ENCODE measurements at regions not wholly inside any gene's neighbourhood (a gene's known extent, or its start where the extent isn't known, plus 50 kb on each side); places are given as distances from the start of the nearest gene placed in this dataset.

DNA sequence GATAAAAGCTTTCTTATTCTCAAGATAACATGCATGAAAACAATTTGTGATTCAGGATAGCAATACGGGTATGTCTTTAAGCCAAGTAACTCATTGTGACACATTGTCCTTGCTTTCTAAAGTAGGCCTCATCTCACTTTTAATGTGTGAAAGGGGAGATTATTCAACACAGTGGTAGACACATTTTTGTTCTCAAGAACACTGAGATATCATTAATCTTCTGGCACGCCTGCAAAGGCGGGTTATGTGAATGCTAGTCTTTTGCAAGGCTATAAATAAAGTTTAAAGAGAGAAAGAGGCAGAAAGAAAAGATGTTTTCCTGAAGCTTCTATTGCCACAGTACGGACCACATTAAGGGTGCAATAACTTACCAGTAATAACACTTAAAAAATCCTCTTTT, 181.8 kb upstream of the MEF2C start:
- TF ChIP-seq, protein P1, sequence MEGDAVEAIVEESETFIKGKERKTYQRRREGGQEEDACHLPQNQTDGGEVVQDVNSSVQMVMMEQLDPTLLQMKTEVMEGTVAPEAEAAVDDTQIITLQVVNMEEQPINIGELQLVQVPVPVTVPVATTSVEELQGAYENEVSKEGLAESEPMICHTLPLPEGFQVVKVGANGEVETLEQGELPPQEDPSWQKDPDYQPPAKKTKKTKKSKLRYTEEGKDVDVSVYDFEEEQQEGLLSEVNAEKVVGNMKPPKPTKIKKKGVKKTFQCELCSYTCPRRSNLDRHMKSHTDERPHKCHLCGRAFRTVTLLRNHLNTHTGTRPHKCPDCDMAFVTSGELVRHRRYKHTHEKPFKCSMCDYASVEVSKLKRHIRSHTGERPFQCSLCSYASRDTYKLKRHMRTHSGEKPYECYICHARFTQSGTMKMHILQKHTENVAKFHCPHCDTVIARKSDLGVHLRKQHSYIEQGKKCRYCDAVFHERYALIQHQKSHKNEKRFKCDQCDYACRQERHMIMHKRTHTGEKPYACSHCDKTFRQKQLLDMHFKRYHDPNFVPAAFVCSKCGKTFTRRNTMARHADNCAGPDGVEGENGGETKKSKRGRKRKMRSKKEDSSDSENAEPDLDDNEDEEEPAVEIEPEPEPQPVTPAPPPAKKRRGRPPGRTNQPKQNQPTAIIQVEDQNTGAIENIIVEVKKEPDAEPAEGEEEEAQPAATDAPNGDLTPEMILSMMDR (IDR thresholded peaks at IDR 0.05) = no peak
- no peak for TF ChIP-seq ZFX (IDR thresholded peaks at IDR 0.05; ENCODE audit: borderline replicate concordance)
